GM21423 (cell line): ENCODE measurements at regions not wholly inside any gene's neighbourhood (a gene's known extent, or its start where the extent isn't known, plus 50 kb on each side); places are given as distances from the start of the nearest gene placed in this dataset.

ENCODE experiments used
- ATAC-seq: cut with Tn5 transposase; IDR thresholded peaks from one replicate; pipeline ENCODE4 v1.9.1; 2021; ENCODE audit warnings: mild to moderate bottlenecking, moderate library complexity; ENCODE audit not compliant: unreplicated experiment

- ATAC-seq = no peak
Measured at GRCh38 chr1:87600854-87601253, 272.2 kb downstream of the LMO4 start.

- no peak for ATAC-seq
Measured at GRCh38 chr1:87603626-87604025, 274.9 kb downstream of the LMO4 start.

- no peak for ATAC-seq
Measured at GRCh38 chr1:87612956-87613355, 284.3 kb downstream of the LMO4 start.

- ATAC-seq = no peak
Measured at GRCh38 chr1:87615491-87615890, 286.8 kb downstream of the LMO4 start.

GRCh38 chr1:87615901-87616300 lies 287.2 kb downstream of the LMO4 start:
- no peak for ATAC-seq

- ATAC-seq = no peak
Measured at GRCh38 chr1:87620807-87621206, 292.1 kb downstream of the LMO4 start.

GRCh38 chr1:87629673-87630072 lies 301.0 kb downstream of the LMO4 start:
- no peak for ATAC-seq

GRCh38 chr1:87632232-87632631 lies 303.6 kb downstream of the LMO4 start:
- no peak for ATAC-seq

GRCh38 chr1:87636198-87636892 lies 307.7 kb downstream of the LMO4 start:
- no peak for ATAC-seq

GRCh38 chr1:87638636-87639035 lies 310.0 kb downstream of the LMO4 start:
- no peak for ATAC-seq

GRCh38 chr1:87641996-87642395 lies 313.3 kb downstream of the LMO4 start:
- ATAC-seq = no peak

GRCh38 chr1:87642581-87643221 lies 314.0 kb downstream of the LMO4 start:
- no peak for ATAC-seq

- no peak for ATAC-seq
Measured at GRCh38 chr1:87644033-87644578, 315.4 kb downstream of the LMO4 start.

GRCh38 chr1:87644579-87645190 lies 316.0 kb downstream of the LMO4 start:
- no peak for ATAC-seq

GRCh38 chr1:87647430-87648177 lies 318.9 kb downstream of the LMO4 start:
- ATAC-seq = no peak

GRCh38 chr1:87648323-87649119 lies 319.8 kb downstream of the LMO4 start:
- ATAC-seq = no peak

GRCh38 chr1:87650306-87650705 lies 321.6 kb downstream of the LMO4 start:
- no peak for ATAC-seq

GRCh38 chr1:87652176-87652575 lies 323.5 kb downstream of the LMO4 start:
- no peak for ATAC-seq

GRCh38 chr1:87665151-87665550 lies 336.5 kb downstream of the LMO4 start:
- no peak for ATAC-seq

GRCh38 chr1:87666681-87667080 lies 338.0 kb downstream of the LMO4 start:
- ATAC-seq = no peak
